GM23248 (cell line): ENCODE measurements at regions not wholly inside any gene's neighbourhood (a gene's known extent, or its start where the extent isn't known, plus 50 kb on each side); places are given as distances from the start of the nearest gene placed in this dataset.

Experiments used
- DNase-seq: peaks from one replicate; pipeline ENCODE4 v3.0.0-alpha.2; 2015
- H2AFZ ChIP-seq: fragments of 200-600 bp; sonication (generic); 2 replicates; pipeline ENCODE4 v1.6.1; 2016; ENCODE audit warnings: antibody characterized with exemption
- H3F3A ChIP-seq: fragments of 200-600 bp; sonication (generic); 2 replicates; pipeline ENCODE4 v1.6.1; 2016; ENCODE audit warnings: mild to moderate bottlenecking, antibody characterized with exemption, mixed run types; ENCODE audit not compliant: insufficient read depth
- H3K27ac ChIP-seq: fragments of 200-600 bp; sonication (generic); 2 replicates; pipeline ENCODE4 v1.5.1; 2016; ENCODE audit warnings: mild to moderate bottlenecking
- H3K27me3 ChIP-seq: fragments of 200-600 bp; sonication (generic); replicated peaks from 2 replicates; pipeline ENCODE4 v1.6.1; 2016; ENCODE audit warnings: mild to moderate bottlenecking; ENCODE audit not compliant: insufficient read depth
- H3K36me3 ChIP-seq: fragments of 200-600 bp; sonication (generic); 2 replicates; pipeline ENCODE4 v1.6.1; 2016; ENCODE audit warnings: low read depth, mild to moderate bottlenecking
- H3K4me1 ChIP-seq: fragments of 200-600 bp; sonication (generic); 2 replicates; pipeline ENCODE4 v1.6.1; 2016; ENCODE audit warnings: mild to moderate bottlenecking; ENCODE audit not compliant: insufficient read depth
- H3K4me2 ChIP-seq: fragments of 200-600 bp; sonication (generic); one replicate; pipeline ENCODE4 v1.6.1; 2016; ENCODE audit warnings: mild to moderate bottlenecking; ENCODE audit not compliant: unreplicated experiment
- H3K4me3 ChIP-seq: fragments of 200-600 bp; sonication (generic); 2 replicates; pipeline ENCODE4 v1.5.1; 2016; ENCODE audit warnings: mild to moderate bottlenecking
- H3K79me2 ChIP-seq: fragments of 200-600 bp; sonication (generic); 2 replicates; pipeline ENCODE4 v1.6.1; 2016; ENCODE audit warnings: mild to moderate bottlenecking; ENCODE audit not compliant: insufficient read depth
- H3K9ac ChIP-seq: fragments of 200-600 bp; sonication (generic); 2 replicates; pipeline ENCODE4 v1.6.1; 2016; ENCODE audit warnings: mild to moderate bottlenecking
- H3K9me2 ChIP-seq: fragments of 200-600 bp; sonication (generic); 2 replicates; pipeline ENCODE4 v1.6.1; 2016; ENCODE audit warnings: mixed run types, mild to moderate bottlenecking, moderate library complexity; ENCODE audit not compliant: insufficient read depth
- H3K9me3 ChIP-seq: fragments of 200-600 bp; sonication (generic); one replicate; pipeline ENCODE4 v1.6.1; 2017; ENCODE audit warnings: low read depth
- H4K20me1 ChIP-seq: fragments of 200-600 bp; sonication (generic); 2 replicates; pipeline ENCODE4 v1.6.0; 2016; ENCODE audit not compliant: insufficient read depth
- EZH2 ChIP-seq: fragments of 200-600 bp; sonication (generic); IDR thresholded peaks from 2 replicates; pipeline ENCODE4 v1.6.1; 2018; ENCODE audit warnings: antibody characterized with exemption, mild to moderate bottlenecking; ENCODE audit not compliant: insufficient read depth, poor library complexity, severe bottlenecking
- EZH2phosphoT487 ChIP-seq: fragments of 200-600 bp; sonication (generic); IDR thresholded peaks from 2 replicates; pipeline ENCODE4 v1.6.1; 2018; ENCODE audit warnings: antibody characterized with exemption, moderate library complexity, mild to moderate bottlenecking, low read depth; ENCODE audit not compliant: insufficient read depth
- WGBS, 2 experiments: methylation state at CpG; one replicate each; pipeline ENCODE4 v1.1.6; 2015 to 2017; ENCODE audit warnings: low lambda C conversion rate in 2 of 2, low coverage in 1 of 2; ENCODE audit errors: missing lambda C conversion rate in 2 of 2; 5-methylcytosine and 5-hydroxymethylcytosine counted together
- in situ Hi-C: fragments of 300-500 bp; cut with MboI; formaldehyde crosslinking; loops from 2 replicates; pipeline ENCODE4 v1.15.0; 2020

GRCh38 chr1:196063294-196063693, 544.9 kb downstream of the KCNT2 start:
- H3K27ac ChIP-seq = no peak overlapping the region; the same call in 1 of the 2 replicates
- H3K4me3 ChIP-seq = peak overlapping the region; percentile 6; the same call in 1 of the 2 replicates
- no peaks in the 10 kb centered on the region for H3K9me2 ChIP-seq
- no peaks in the 10 kb centered on the region for H3K79me2 ChIP-seq
- DNase-seq = peak; percentile 57
- H2AFZ ChIP-seq = peak overlapping the region; percentile 36
- no peaks in the 10 kb centered on the region for H3K27me3 ChIP-seq
- H3F3A ChIP-seq = no peaks in the 10 kb centered on the region
- H3K36me3 ChIP-seq = no peaks in the 10 kb centered on the region
- H3K4me1 ChIP-seq = 0 out of 2 replicates have a peak, but pooled peaks cover 8% of the 10 kb centered on the region
- no peak overlapping the region for H3K9ac ChIP-seq
- H3K9me3 ChIP-seq = no peaks in the 10 kb centered on the region
- 6% methylated on average over 3 of the region's 3 CpGs for WGBS, 2 experiments
- H3K4me2 ChIP-seq = peak overlapping the region; percentile 56
- no peaks in the 10 kb centered on the region for H4K20me1 ChIP-seq
- TF ChIP-seq EZH2 (no peak), EZH2phosphoT487 (no peak)
- in situ Hi-C loops = no loop called here

GRCh38 chr1:196060539-196060938, 547.7 kb downstream of the KCNT2 start:
- no peaks in the 10 kb centered on the region for H3K27me3 ChIP-seq
- no peak overlapping the region for H3K4me2 ChIP-seq
- no peak overlapping the region for H3K27ac ChIP-seq
- no peaks in the 10 kb centered on the region for H4K20me1 ChIP-seq
- H3K4me3 ChIP-seq = no peak overlapping the region
- TF ChIP-seq EZH2phosphoT487 = no peak
- TF ChIP-seq EZH2 = no peak
- DNase-seq = no peak
- H3K9me2 ChIP-seq = no peaks in the 10 kb centered on the region; the same call in 1 of the 2 replicates
- in situ Hi-C loops = no loop called here
- H3F3A ChIP-seq = no peaks in the 10 kb centered on the region
- no peak overlapping the region for H3K9ac ChIP-seq
- H3K4me1 ChIP-seq = 0 out of 2 replicates have a peak, but pooled peaks cover 8% of the 10 kb centered on the region
- H3K79me2 ChIP-seq = no peaks in the 10 kb centered on the region
- no peak overlapping the region for H2AFZ ChIP-seq
- no peaks in the 10 kb centered on the region for H3K36me3 ChIP-seq
- no peaks in the 10 kb centered on the region for H3K9me3 ChIP-seq

- H3K9ac ChIP-seq = no peak overlapping the region
- no peak for TF ChIP-seq EZH2phosphoT487
- no peak for TF ChIP-seq EZH2
Measured at GRCh38 chr1:196059210-196059609, 549.0 kb downstream of the KCNT2 start.

GRCh38 chr1:196056966-196057365, 551.3 kb downstream of the KCNT2 start:
- Histone ChIP-seq H3K36me3 (no peaks in the 10 kb centered on the region), H3K9me2 (no peaks in the 10 kb centered on the region; the same call in 1 of the 2 replicates), H3K9me3 (no peaks in the 10 kb centered on the region), H3K27ac (no peak overlapping the region), H4K20me1 (no peaks in the 10 kb centered on the region), H3K9ac (no peak overlapping the region), H3K4me1 (no peaks in the 10 kb centered on the region), H3F3A (no peaks in the 10 kb centered on the region), H3K27me3 (no peaks in the 10 kb centered on the region), H3K4me3 (no peak overlapping the region), H3K79me2 (no peaks in the 10 kb centered on the region), H2AFZ (no peak overlapping the region), H3K4me2 (no peak overlapping the region)
- WGBS, 2 experiments = 44 to 50% methylated on average over 4 of the region's 4 CpGs
- TF ChIP-seq EZH2 (no peak), EZH2phosphoT487 (no peak)
- no peak for DNase-seq
- in situ Hi-C loops = no loop called here

More at GRCh38 chr1:196059210-196059609, 549.0 kb downstream of the KCNT2 start:
- H3K4me3 ChIP-seq = no peak overlapping the region
- no peaks in the 10 kb centered on the region for H3F3A ChIP-seq
- no peaks in the 10 kb centered on the region for H3K9me3 ChIP-seq
- in situ Hi-C loops = no loop called here
- H3K4me2 ChIP-seq = no peak overlapping the region
- no peaks in the 10 kb centered on the region for H3K36me3 ChIP-seq
- H4K20me1 ChIP-seq = no peaks in the 10 kb centered on the region
- no peak overlapping the region for H3K27ac ChIP-seq
- no peaks in the 10 kb centered on the region; the same call in 1 of the 2 replicates for H3K9me2 ChIP-seq
- H2AFZ ChIP-seq = no peak overlapping the region
- H3K79me2 ChIP-seq = no peaks in the 10 kb centered on the region
- H3K4me1 ChIP-seq = 0 out of 2 replicates have a peak, but pooled peaks cover 8% of the 10 kb centered on the region
- DNase-seq = no peak
- no peaks in the 10 kb centered on the region for H3K27me3 ChIP-seq

GRCh38 chr1:196049407-196049806, 558.8 kb downstream of the KCNT2 start:
- no peak overlapping the region for H2AFZ ChIP-seq
- 63 to 64% methylated on average over 2 of the region's 2 CpGs for WGBS, 2 experiments

More at GRCh38 chr1:196049407-196049806, 558.8 kb downstream of the KCNT2 start:
- Histone ChIP-seq H3K9ac (no peak overlapping the region), H3K4me2 (no peak overlapping the region), H3K27me3 (no peaks in the 10 kb centered on the region), H3K9me3 (no peaks in the 10 kb centered on the region), H4K20me1 (no peaks in the 10 kb centered on the region), H3K4me3 (no peak overlapping the region), H3K79me2 (no peaks in the 10 kb centered on the region), H3K4me1 (no peaks in the 10 kb centered on the region), H3F3A (no peaks in the 10 kb centered on the region), H3K9me2 (no peaks in the 10 kb centered on the region), H3K27ac (no peak overlapping the region), H3K36me3 (no peaks in the 10 kb centered on the region)
- no peak for TF ChIP-seq EZH2
- TF ChIP-seq EZH2phosphoT487 = no peak
- in situ Hi-C loops = no loop called here
- DNase-seq = no peak
